SJCRH30 (cell line): ENCODE measurements at regions not wholly inside any gene's neighbourhood (a gene's known extent, or its start where the extent isn't known, plus 50 kb on each side); places are given as distances from the start of the nearest gene placed in this dataset.

Experiments used
- DNase-seq, 2 experiments: peaks; one replicate each; pipeline ENCODE4 v3.0.0-alpha.2; 2015 to 2020
- H3K27ac ChIP-seq: fragments of 250-450 bp; sonication (Bioruptor Pico); 2 replicates; pipeline ENCODE4 v1.5.1; 2020; ENCODE audit warnings: mild to moderate bottlenecking, moderate library complexity
- H3K27me3 ChIP-seq: fragments of 250-450 bp; sonication (Bioruptor Pico); 2 replicates; pipeline ENCODE4 v1.5.1; 2020; ENCODE audit warnings: mild to moderate bottlenecking, moderate library complexity
- H3K36me3 ChIP-seq: fragments of 250-450 bp; sonication (Bioruptor Pico); 2 replicates; pipeline ENCODE4 v1.5.1; 2020; ENCODE audit warnings: mild to moderate bottlenecking, moderate library complexity
- H3K4me1 ChIP-seq: fragments of 250-450 bp; sonication (Bioruptor Pico); 2 replicates; pipeline ENCODE4 v1.5.1; 2020; ENCODE audit warnings: mild to moderate bottlenecking, moderate library complexity
- H3K4me3 ChIP-seq: fragments of 250-450 bp; sonication (Bioruptor Pico); 2 replicates; pipeline ENCODE4 v1.5.1; 2020; ENCODE audit warnings: mild to moderate bottlenecking, moderate library complexity
- H3K9me3 ChIP-seq: fragments of 250-450 bp; sonication (Bioruptor Pico); replicated peaks from 2 replicates; pipeline ENCODE4 v1.5.1; 2020; ENCODE audit warnings: mild to moderate bottlenecking, moderate library complexity

- Histone ChIP-seq H3K4me1 (no peaks in the 10 kb centered on the region), H3K27me3 (no peaks in the 10 kb centered on the region), H3K9me3 (no peaks in the 10 kb centered on the region), H3K4me3 (no peak overlapping the region), H3K27ac (no peak overlapping the region), H3K36me3 (no peaks in the 10 kb centered on the region)
- DNase-seq: no peak
These were observed 418.5 kb upstream of the CPEB2 start for GRCh38 chr4:14583752-14584151.

- Histone ChIP-seq H3K27ac (no peak overlapping the region), H3K27me3 (no peaks in the 10 kb centered on the region), H3K4me3 (no peak overlapping the region), H3K4me1 (no peaks in the 10 kb centered on the region), H3K36me3 (no peaks in the 10 kb centered on the region), H3K9me3 (no peaks in the 10 kb centered on the region)
- no peak for DNase-seq
These were observed 409.3 kb upstream of the CPEB2 start for GRCh38 chr4:14592950-14593349.

GRCh38 chr4:14596028-14596427, 406.3 kb upstream of the CPEB2 start:
- Histone ChIP-seq H3K27ac (no peak overlapping the region), H3K4me3 (no peak overlapping the region), H3K36me3 (no peaks in the 10 kb centered on the region), H3K4me1 (no peaks in the 10 kb centered on the region), H3K9me3 (no peaks in the 10 kb centered on the region), H3K27me3 (no peaks in the 10 kb centered on the region)
- DNase-seq: no peak

GRCh38 chr4:14596437-14596836, 405.8 kb upstream of the CPEB2 start:
- no peak for DNase-seq

GRCh38 chr4:14596904-14597303, 405.4 kb upstream of the CPEB2 start:
- no peak for DNase-seq
- no peaks in the 10 kb centered on the region for H3K36me3 ChIP-seq
- H3K4me3 ChIP-seq: no peak overlapping the region
- no peak overlapping the region for H3K27ac ChIP-seq
- no peaks in the 10 kb centered on the region for H3K9me3 ChIP-seq
- H3K27me3 ChIP-seq: no peaks in the 10 kb centered on the region
- no peaks in the 10 kb centered on the region for H3K4me1 ChIP-seq

More at GRCh38 chr4:14596437-14596836, 405.8 kb upstream of the CPEB2 start:
- no peaks in the 10 kb centered on the region for H3K36me3 ChIP-seq
- no peak overlapping the region for H3K4me3 ChIP-seq
- no peaks in the 10 kb centered on the region for H3K27me3 ChIP-seq
- no peaks in the 10 kb centered on the region for H3K4me1 ChIP-seq
- no peaks in the 10 kb centered on the region for H3K9me3 ChIP-seq
- no peak overlapping the region for H3K27ac ChIP-seq

- no peak for DNase-seq
- Histone ChIP-seq H3K9me3 (no peaks in the 10 kb centered on the region), H3K4me3 (no peak overlapping the region), H3K27ac (no peak overlapping the region), H3K36me3 (no peaks in the 10 kb centered on the region), H3K4me1 (no peaks in the 10 kb centered on the region), H3K27me3 (no peaks in the 10 kb centered on the region)
These were observed 400.1 kb upstream of the CPEB2 start for GRCh38 chr4:14602206-14602605.

GRCh38 chr4:14607001-14607400, 395.3 kb upstream of the CPEB2 start:
- H3K27ac ChIP-seq: no peak overlapping the region
- DNase-seq: no peak
- H3K4me3 ChIP-seq: no peak overlapping the region

GRCh38 chr4:14607578-14607977, 394.7 kb upstream of the CPEB2 start:
- H3K27ac ChIP-seq: no peak overlapping the region
- no peaks in the 10 kb centered on the region for H3K36me3 ChIP-seq
- no peaks in the 10 kb centered on the region for H3K4me1 ChIP-seq
- no peaks in the 10 kb centered on the region for H3K27me3 ChIP-seq
- H3K4me3 ChIP-seq: no peak overlapping the region
- DNase-seq: no peak
- no peaks in the 10 kb centered on the region for H3K9me3 ChIP-seq

More at GRCh38 chr4:14607001-14607400, 395.3 kb upstream of the CPEB2 start:
- Histone ChIP-seq H3K4me1 (no peaks in the 10 kb centered on the region), H3K36me3 (no peaks in the 10 kb centered on the region), H3K9me3 (no peaks in the 10 kb centered on the region), H3K27me3 (no peaks in the 10 kb centered on the region)

- H3K4me1 ChIP-seq: no peaks in the 10 kb centered on the region
- H3K27me3 ChIP-seq: no peaks in the 10 kb centered on the region
- H3K27ac ChIP-seq: no peak overlapping the region
- no peak for DNase-seq
- H3K36me3 ChIP-seq: no peaks in the 10 kb centered on the region
- no peak overlapping the region for H3K4me3 ChIP-seq
- H3K9me3 ChIP-seq: no peaks in the 10 kb centered on the region
These were observed 393.7 kb upstream of the CPEB2 start for GRCh38 chr4:14608630-14609029.

- Histone ChIP-seq H3K4me3 (no peak overlapping the region), H3K27me3 (no peaks in the 10 kb centered on the region), H3K36me3 (no peaks in the 10 kb centered on the region), H3K4me1 (no peaks in the 10 kb centered on the region), H3K27ac (no peak overlapping the region), H3K9me3 (no peaks in the 10 kb centered on the region)
- DNase-seq: no peak
These were observed 387.4 kb upstream of the CPEB2 start for GRCh38 chr4:14614840-14615239.

GRCh38 chr4:14615671-14616070, 386.6 kb upstream of the CPEB2 start:
- Histone ChIP-seq H3K4me3 (no peak overlapping the region), H3K27me3 (no peaks in the 10 kb centered on the region), H3K4me1 (no peaks in the 10 kb centered on the region), H3K36me3 (no peaks in the 10 kb centered on the region), H3K9me3 (no peaks in the 10 kb centered on the region), H3K27ac (no peak overlapping the region)
- no peak for DNase-seq

- no peak overlapping the region for H3K27ac ChIP-seq
- no peak for DNase-seq
- H3K9me3 ChIP-seq: no peaks in the 10 kb centered on the region
- no peak overlapping the region for H3K4me3 ChIP-seq
- H3K36me3 ChIP-seq: no peaks in the 10 kb centered on the region
- 0 out of 2 replicates have a peak, but pooled peaks cover 1% of the 10 kb centered on the region for H3K27me3 ChIP-seq
- no peaks in the 10 kb centered on the region for H3K4me1 ChIP-seq
These were observed 381.6 kb upstream of the CPEB2 start for GRCh38 chr4:14620567-14621141.

GRCh38 chr4:14621731-14622463, 380.4 kb upstream of the CPEB2 start:
- Histone ChIP-seq H3K27ac (no peak overlapping the region), H3K36me3 (no peaks in the 10 kb centered on the region), H3K27me3 (0 out of 2 replicates have a peak, but pooled peaks cover 5% of the 10 kb centered on the region), H3K4me3 (no peak overlapping the region), H3K4me1 (no peaks in the 10 kb centered on the region), H3K9me3 (no peaks in the 10 kb centered on the region)
- DNase-seq: no peak

- Histone ChIP-seq H3K9me3 (no peaks in the 10 kb centered on the region), H3K27ac (no peak overlapping the region), H3K4me3 (no peak overlapping the region), H3K4me1 (no peaks in the 10 kb centered on the region), H3K27me3 (peaks cover 5% of the 10 kb centered on the region; the same call in 1 of the 2 replicates), H3K36me3 (no peaks in the 10 kb centered on the region)
- DNase-seq: no peak
These were observed 375.2 kb upstream of the CPEB2 start for GRCh38 chr4:14627038-14627437.

- H3K4me1 ChIP-seq: no peaks in the 10 kb centered on the region
- no peaks in the 10 kb centered on the region for H3K36me3 ChIP-seq
- H3K9me3 ChIP-seq: no peaks in the 10 kb centered on the region
- no peak overlapping the region for H3K4me3 ChIP-seq
- no peak for DNase-seq
- H3K27me3 ChIP-seq: no peaks in the 10 kb centered on the region; the same call in 1 of the 2 replicates
- H3K27ac ChIP-seq: no peak overlapping the region
These were observed 370.4 kb upstream of the CPEB2 start for GRCh38 chr4:14631806-14632440.
